NCI-H2227 treated with DMSO at 0.1 percent for 48 hours (cell line): ENCODE measurements at regions not wholly inside any gene's neighbourhood (a gene's known extent, or its start where the extent isn't known, plus 50 kb on each side); places are given as distances from the start of the nearest gene placed in this dataset.
"Not testable (repeated sequence)": the region's sequence is repeated elsewhere in the genome, so short reads cannot be mapped to it uniquely, and the experiment has no call there.

Experiments used
- DNase-seq: peaks from one replicate; lab custom pipeline; 2025; lab: John Stamatoyannopoulos, UW

GRCh38 chrX:5295004-5295403 is 933.7 kb downstream of the NLGN4X start:
- DNase-seq, result no peak

DNA sequence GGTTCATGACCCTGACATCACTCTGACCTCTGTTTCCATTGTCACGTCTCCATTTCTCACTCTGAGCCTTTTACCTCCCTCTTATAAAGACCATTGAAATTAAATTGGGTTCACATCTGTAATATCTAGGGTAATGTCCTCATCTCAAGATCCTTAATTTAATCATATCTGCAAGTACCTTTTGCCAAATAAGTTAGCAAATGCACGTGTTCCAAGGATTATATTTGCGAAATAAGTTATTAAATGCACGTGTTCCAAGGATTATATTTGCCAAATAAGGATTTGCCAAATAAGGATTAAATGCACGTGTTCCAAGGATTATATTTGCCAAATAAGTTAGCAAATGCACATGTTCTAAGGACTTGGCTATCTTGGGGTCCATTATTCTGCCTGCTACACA is 938.0 kb downstream of the NLGN4X start:
- no peak for DNase-seq

DNA sequence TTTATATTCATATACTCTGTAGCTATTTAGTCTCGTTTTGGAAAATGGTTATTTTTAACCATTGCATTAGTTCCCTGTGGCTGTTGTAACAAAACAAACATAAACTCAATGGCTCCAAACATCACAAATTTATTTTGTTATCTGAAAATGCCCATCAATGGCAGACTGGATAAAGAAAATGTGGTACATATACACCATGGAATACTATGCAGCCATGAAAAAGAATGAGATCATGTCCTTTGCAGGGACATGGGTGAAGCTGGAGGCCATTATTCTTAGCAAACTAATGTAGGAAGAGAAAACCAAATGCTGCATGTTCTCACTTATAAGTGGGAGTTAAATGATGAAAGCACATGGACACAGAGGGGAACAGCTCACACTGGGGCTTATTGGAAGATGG is 938.7 kb downstream of the NLGN4X start:
- not testable (repeated sequence) for DNase-seq

DNA sequence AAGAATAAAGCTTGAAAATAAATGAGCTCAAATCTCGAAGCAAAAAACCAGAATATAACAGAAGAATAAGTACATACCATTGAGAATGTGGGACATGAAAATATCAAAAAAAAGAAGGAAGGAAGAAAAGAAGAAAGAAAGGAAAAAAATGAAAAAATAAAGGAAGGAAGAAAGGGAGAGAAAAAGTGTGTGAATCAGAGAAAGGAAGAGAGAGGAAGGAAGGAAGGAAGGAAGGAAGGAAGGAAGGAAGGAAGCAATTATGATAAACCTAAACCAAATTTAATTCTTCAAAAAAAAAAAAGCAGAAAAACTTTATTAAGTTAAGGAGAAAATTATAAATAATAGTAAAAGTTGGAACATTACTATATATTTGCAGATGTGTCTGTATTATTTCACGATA is 949.8 kb downstream of the NLGN4X start:
- no peak for DNase-seq

- DNase-seq, result no peak
Observed at GRCh38 chrX:5265324-5265850, 963.3 kb downstream of the NLGN4X start.

GRCh38 chrX:5250106-5250505 is 978.6 kb downstream of the NLGN4X start:
- no peak for DNase-seq

- no peak for DNase-seq
Observed at GRCh38 chrX:5242091-5242790, 986.4 kb downstream of the NLGN4X start.

DNA sequence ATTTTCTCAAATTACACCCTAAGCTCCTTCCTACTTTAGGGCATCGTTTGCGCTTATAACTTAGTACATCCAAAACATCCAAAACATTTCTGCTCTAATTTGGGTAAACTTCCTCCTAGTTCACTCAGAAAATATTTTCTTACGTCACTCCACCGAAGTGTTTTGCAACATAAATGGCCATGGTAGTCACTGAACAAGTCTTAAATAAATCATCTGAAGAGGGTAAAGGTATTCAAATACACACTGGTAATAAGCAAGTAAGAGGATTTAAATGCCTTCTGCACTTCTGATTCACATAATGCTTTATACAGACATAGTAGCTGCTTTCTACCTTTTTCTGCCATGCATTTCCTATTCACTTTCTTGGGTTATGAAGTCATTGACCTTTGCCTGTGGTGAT is 991.9 kb downstream of the NLGN4X start:
- DNase-seq, result no peak

- DNase-seq, result no peak
Observed at GRCh38 chrX:5236096-5236495, 992.6 kb downstream of the NLGN4X start.

DNA sequence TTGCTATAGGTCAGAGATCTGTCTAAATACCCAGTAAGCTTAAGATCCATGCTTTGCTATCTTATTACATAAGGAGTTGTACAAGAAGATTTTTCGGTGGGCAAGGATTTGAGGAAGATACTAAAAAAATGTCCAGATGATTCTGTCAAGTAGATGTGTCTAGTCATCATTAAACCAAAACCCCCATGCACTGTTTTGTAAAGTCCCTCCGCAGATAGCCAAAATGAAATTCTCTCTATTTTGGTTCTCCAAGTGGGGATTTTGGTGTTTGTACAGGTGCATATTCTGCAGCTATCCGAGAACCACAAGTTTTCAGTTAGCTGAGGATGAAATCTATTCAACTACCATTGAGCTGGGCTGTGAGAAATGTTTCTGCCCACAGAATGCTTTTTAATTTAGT is 994.8 kb downstream of the NLGN4X start:
- DNase-seq, result no peak

DNA sequence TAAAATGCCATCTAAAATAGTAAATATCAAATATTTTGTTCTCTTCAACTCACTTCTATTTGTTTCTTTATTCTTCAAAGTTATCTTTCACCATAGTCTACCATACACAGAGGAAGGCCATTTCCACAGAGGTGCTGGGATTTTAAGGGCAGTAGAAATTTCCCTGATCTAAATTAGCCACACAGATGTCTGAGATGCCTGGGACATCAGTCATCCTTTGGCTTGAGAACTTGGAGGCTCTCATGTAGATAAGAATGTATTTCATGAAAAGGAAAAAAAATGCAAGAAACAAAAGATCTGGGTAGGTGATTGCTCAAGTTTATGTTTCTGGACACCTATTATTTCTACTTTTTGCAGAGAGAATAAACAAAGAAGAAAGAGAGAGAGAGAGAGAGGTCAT is 1008.2 kb downstream of the NLGN4X start:
- DNase-seq, result no peak

- DNase-seq, result no peak
Observed at GRCh38 chrX:5194806-5195205, 1033.9 kb downstream of the NLGN4X start.

GRCh38 chrX:5180135-5180741 is 1048.4 kb downstream of the NLGN4X start:
- no peak for DNase-seq

DNA sequence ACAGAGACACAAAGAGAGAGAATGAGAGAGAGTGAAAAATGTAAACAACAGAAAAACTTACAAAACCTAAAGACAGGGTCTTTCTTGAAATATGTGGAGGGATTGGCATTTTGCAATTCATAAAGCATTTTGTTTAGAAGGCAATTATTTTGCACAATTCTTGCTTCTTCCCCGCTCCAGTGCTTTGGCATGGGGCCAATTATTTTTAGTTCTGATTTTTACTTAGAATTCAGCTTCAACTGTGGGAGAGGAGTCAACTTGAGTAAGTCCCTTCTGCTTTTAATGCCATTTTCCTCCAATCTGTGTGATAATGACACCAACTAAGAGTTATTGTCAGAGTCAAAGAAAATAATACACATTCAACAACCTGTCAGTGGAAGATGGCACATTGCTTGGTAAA is 1051.9 kb downstream of the NLGN4X start:
- DNase-seq, result no peak

GRCh38 chrX:5163663-5164062 is 1065.0 kb downstream of the NLGN4X start:
- DNase-seq, result no peak

GRCh38 chrX:5155301-5155700 is 1073.4 kb downstream of the NLGN4X start:
- no peak for DNase-seq

DNA sequence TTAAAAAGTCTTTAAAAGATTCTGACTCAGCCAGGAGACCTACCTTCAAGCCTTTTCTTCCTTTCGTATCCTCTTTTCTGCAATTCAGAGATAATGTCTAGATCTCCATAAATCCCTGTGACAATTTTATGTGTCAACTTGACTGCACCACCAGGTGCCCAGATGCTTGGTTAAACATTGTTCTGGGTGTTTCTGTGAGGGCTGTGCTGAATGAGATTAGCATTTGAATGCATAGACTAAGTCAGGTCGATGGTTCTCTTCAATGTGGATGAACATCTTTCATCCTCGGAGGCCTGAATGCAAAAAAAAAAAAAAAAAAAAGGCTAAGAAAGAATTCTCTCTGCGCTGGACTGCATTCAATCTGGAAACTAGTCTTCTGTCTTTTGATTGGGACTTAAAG is 1082.7 kb downstream of the NLGN4X start:
- DNase-seq, result no peak

DNA sequence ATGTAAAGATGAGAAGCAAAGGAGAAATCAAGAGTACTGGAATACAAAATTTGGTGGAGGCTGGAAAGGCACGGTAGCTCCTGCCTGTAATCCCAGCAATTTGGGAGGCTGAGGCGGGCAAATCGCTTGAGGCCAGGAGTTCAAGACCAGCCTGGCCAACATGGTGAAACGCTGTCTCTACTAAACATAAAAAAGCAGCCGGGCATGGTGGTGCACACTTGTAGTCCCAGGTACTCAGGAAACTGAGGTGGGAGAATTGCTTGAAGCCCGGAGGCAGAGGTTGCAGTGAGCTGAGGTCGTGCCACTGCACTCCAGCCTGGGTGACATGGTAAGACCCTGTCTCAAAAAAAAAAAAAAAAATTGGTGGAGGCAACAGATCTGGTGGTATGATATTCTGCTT is 1086.0 kb downstream of the NLGN4X start:
- no peak for DNase-seq

GRCh38 chrX:5122181-5122678 is 1106.4 kb downstream of the NLGN4X start:
- DNase-seq, result no peak

- no peak for DNase-seq
Observed at GRCh38 chrX:5117816-5118215, 1110.9 kb downstream of the NLGN4X start.

- DNase-seq, result no peak
Observed at GRCh38 chrX:5113128-5113527, 1115.5 kb downstream of the NLGN4X start.

GRCh38 chrX:5100004-5100403 is 1128.7 kb downstream of the NLGN4X start:
- DNase-seq, result no peak

GRCh38 chrX:5086388-5086787 is 1142.3 kb downstream of the NLGN4X start:
- no peak for DNase-seq

- no peak for DNase-seq
Observed at GRCh38 chrX:5084279-5084678, 1144.4 kb downstream of the NLGN4X start.
